SK-N-DZ (cell line): ENCODE measurements at regions not wholly inside any gene's neighbourhood (a gene's known extent, or its start where the extent isn't known, plus 50 kb on each side); places are given as distances from the start of the nearest gene placed in this dataset.

Experiments used
- DNase-seq: peaks from one replicate; pipeline ENCODE4 v3.0.0-alpha.2; 2015; ENCODE audit warnings: low spot score

GRCh38 chr4:136763919-136764318 lies 768.4 kb downstream of the PCDH18 start:
- DNase-seq, result no peak

GRCh38 chr4:136755531-136755916 lies 776.8 kb downstream of the PCDH18 start:
- DNase-seq, result no peak

- DNase-seq, result no peak
These were observed 777.3 kb downstream of the PCDH18 start for GRCh38 chr4:136754810-136755530.

- DNase-seq, result no peak
These were observed 780.7 kb downstream of the PCDH18 start for GRCh38 chr4:136751556-136751955.

- DNase-seq, result no peak
These were observed 781.4 kb downstream of the PCDH18 start for GRCh38 chr4:136750897-136751296.

- DNase-seq, result no peak
These were observed 782.3 kb downstream of the PCDH18 start for GRCh38 chr4:136749989-136750388.

- DNase-seq, result no peak
These were observed 783.5 kb downstream of the PCDH18 start for GRCh38 chr4:136748773-136749172.

- DNase-seq, result no peak
These were observed 784.1 kb downstream of the PCDH18 start for GRCh38 chr4:136748165-136748564.

GRCh38 chr4:136743238-136743637 lies 789.1 kb downstream of the PCDH18 start:
- no peak for DNase-seq

GRCh38 chr4:136742333-136742732 lies 790.0 kb downstream of the PCDH18 start:
- no peak for DNase-seq

GRCh38 chr4:136741468-136741867 lies 790.8 kb downstream of the PCDH18 start:
- DNase-seq, result no peak

GRCh38 chr4:136740326-136740725 lies 792.0 kb downstream of the PCDH18 start:
- no peak for DNase-seq

- no peak for DNase-seq
These were observed 795.2 kb downstream of the PCDH18 start for GRCh38 chr4:136737066-136737465.

GRCh38 chr4:136731025-136731424 lies 801.3 kb downstream of the PCDH18 start:
- no peak for DNase-seq

GRCh38 chr4:136725286-136726081 lies 806.8 kb downstream of the PCDH18 start:
- DNase-seq, result no peak

GRCh38 chr4:136713140-136713539 lies 819.2 kb downstream of the PCDH18 start:
- no peak for DNase-seq

- DNase-seq, result no peak
These were observed 822.4 kb downstream of the PCDH18 start for GRCh38 chr4:136709897-136710296.

GRCh38 chr4:136706942-136707341 lies 825.4 kb downstream of the PCDH18 start:
- DNase-seq, result no peak

- no peak for DNase-seq
These were observed 832.4 kb downstream of the PCDH18 start for GRCh38 chr4:136699905-136700304.

- DNase-seq, result no peak
These were observed 840.7 kb downstream of the PCDH18 start for GRCh38 chr4:136691607-136692006.

GRCh38 chr4:136690360-136690759 lies 841.9 kb downstream of the PCDH18 start:
- no peak for DNase-seq

GRCh38 chr4:136687596-136687995 lies 844.7 kb downstream of the PCDH18 start:
- no peak for DNase-seq

GRCh38 chr4:136687118-136687517 lies 845.2 kb downstream of the PCDH18 start:
- no peak for DNase-seq
